Ishikawa (cell line): ENCODE measurements at regions not wholly inside any gene's neighbourhood (a gene's known extent, or its start where the extent isn't known, plus 50 kb on each side); places are given as distances from the start of the nearest gene placed in this dataset.

Source experiments
- CEBPB ChIP-seq: IDR thresholded peaks from 2 replicates; pipeline ENCODE4 v1.6.1; 2012
- CREB1 ChIP-seq: IDR thresholded peaks from 2 replicates; pipeline ENCODE4 v1.6.1; 2012; ENCODE audit warnings: low read depth
- EGR1 ChIP-seq: IDR thresholded peaks from 2 replicates; pipeline ENCODE4 v1.6.1; 2012
- EP300 ChIP-seq: IDR thresholded peaks from 2 replicates; pipeline ENCODE4 v1.6.1; 2012; ENCODE audit warnings: borderline replicate concordance
- FOXM1 ChIP-seq: IDR thresholded peaks from 2 replicates; pipeline ENCODE4 v1.6.1; 2012; ENCODE audit warnings: low read depth, borderline replicate concordance
- NFIC ChIP-seq: IDR thresholded peaks from 2 replicates; pipeline ENCODE4 v1.6.1; 2012
- RAD21 ChIP-seq: IDR thresholded peaks from 2 replicates; pipeline ENCODE4 v1.6.1; 2012; ENCODE audit warnings: low read depth
- TAF1 ChIP-seq: IDR thresholded peaks from 2 replicates; pipeline ENCODE4 v1.6.1; 2012; ENCODE audit warnings: low read depth, mild to moderate bottlenecking
- TCF12 ChIP-seq: IDR thresholded peaks from 2 replicates; pipeline ENCODE4 v1.6.1; 2012; ENCODE audit warnings: low read depth
- TEAD4 ChIP-seq: IDR thresholded peaks from 2 replicates; pipeline ENCODE4 v1.6.1; 2012
- YY1 ChIP-seq: IDR thresholded peaks from 2 replicates; pipeline ENCODE4 v1.6.1; 2012; ENCODE audit warnings: low read depth
- ZBTB7A ChIP-seq: IDR thresholded peaks from 2 replicates; pipeline ENCODE4 v1.6.1; 2012; ENCODE audit warnings: low read depth
- TF ChIP-seq, protein P1 (sequence below): IDR thresholded peaks from 2 replicates; pipeline ENCODE4 v1.6.1; 2012; ENCODE audit warnings: low read depth, mild to moderate bottlenecking
- TF ChIP-seq, protein P2 (sequence below): IDR thresholded peaks from 2 replicates; pipeline ENCODE4 v1.6.1; 2012
- TF ChIP-seq, protein P3 (sequence below): IDR thresholded peaks from 2 replicates; pipeline ENCODE4 v1.6.1; 2012

DNA sequence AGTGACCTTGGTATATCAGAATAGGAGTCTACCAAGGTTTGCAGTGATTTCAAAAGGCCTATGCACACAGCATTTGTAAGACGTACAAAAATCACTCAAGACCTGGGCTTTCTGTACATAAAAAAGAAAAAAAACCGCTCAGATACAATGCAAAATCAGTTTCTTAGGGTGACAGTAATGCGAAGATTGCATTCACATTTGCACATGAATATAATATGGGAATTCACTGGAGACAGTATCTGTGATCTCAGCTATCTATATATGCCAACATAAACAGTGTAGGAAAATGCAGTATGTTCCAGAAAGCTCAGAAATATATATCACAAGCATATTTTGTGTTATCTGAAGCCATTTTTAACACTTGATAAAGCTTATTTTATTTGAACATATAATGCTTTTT, 176.4 kb upstream of the MYOCD start:
- TF ChIP-seq ZBTB7A (no peak), NFIC (no peak), YY1 (no peak), RAD21 (no peak), TAF1 (no peak), TEAD4 (no peak), CREB1 (no peak), EGR1 (no peak), TCF12 (no peak), CEBPB (no peak), FOXM1 (no peak), EP300 (no peak)
- TF ChIP-seq, protein P1, sequence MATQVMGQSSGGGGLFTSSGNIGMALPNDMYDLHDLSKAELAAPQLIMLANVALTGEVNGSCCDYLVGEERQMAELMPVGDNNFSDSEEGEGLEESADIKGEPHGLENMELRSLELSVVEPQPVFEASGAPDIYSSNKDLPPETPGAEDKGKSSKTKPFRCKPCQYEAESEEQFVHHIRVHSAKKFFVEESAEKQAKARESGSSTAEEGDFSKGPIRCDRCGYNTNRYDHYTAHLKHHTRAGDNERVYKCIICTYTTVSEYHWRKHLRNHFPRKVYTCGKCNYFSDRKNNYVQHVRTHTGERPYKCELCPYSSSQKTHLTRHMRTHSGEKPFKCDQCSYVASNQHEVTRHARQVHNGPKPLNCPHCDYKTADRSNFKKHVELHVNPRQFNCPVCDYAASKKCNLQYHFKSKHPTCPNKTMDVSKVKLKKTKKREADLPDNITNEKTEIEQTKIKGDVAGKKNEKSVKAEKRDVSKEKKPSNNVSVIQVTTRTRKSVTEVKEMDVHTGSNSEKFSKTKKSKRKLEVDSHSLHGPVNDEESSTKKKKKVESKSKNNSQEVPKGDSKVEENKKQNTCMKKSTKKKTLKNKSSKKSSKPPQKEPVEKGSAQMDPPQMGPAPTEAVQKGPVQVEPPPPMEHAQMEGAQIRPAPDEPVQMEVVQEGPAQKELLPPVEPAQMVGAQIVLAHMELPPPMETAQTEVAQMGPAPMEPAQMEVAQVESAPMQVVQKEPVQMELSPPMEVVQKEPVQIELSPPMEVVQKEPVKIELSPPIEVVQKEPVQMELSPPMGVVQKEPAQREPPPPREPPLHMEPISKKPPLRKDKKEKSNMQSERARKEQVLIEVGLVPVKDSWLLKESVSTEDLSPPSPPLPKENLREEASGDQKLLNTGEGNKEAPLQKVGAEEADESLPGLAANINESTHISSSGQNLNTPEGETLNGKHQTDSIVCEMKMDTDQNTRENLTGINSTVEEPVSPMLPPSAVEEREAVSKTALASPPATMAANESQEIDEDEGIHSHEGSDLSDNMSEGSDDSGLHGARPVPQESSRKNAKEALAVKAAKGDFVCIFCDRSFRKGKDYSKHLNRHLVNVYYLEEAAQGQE = no peak
- TF ChIP-seq, protein P2, sequence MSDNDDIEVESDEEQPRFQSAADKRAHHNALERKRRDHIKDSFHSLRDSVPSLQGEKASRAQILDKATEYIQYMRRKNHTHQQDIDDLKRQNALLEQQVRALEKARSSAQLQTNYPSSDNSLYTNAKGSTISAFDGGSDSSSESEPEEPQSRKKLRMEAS = no peak
- TF ChIP-seq, protein P3, sequence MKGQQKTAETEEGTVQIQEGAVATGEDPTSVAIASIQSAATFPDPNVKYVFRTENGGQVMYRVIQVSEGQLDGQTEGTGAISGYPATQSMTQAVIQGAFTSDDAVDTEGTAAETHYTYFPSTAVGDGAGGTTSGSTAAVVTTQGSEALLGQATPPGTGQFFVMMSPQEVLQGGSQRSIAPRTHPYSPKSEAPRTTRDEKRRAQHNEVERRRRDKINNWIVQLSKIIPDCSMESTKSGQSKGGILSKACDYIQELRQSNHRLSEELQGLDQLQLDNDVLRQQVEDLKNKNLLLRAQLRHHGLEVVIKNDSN = no peak

DNA sequence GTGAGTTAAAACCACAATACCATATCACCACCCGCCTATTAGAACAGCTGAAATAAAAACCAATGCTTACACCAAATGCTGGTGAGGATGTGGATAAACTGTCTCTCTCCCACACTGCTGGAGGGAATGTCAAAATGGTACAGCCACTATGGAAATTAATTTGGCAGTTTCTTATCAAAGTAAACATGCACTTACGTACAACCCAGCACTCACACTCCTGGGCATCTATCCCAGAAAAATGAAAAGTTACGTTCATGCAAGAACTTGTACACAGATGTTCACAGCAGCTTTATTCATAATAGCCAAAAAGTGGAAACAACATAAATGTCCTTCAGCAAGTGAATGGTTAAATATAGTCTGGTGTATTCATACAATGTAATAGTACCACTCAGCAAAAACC, 173.2 kb upstream of the MYOCD start:
- TF ChIP-seq, protein P3 = no peak
- TF ChIP-seq CEBPB (no peak), NFIC (no peak), CREB1 (no peak), FOXM1 (no peak), TCF12 (no peak), TEAD4 (no peak), EGR1 (no peak), ZBTB7A (no peak), EP300 (no peak), RAD21 (no peak)

GRCh38 chr17:12505866-12506265, 159.8 kb upstream of the MYOCD start:
- TF ChIP-seq ZBTB7A (no peak), TAF1 (no peak), CEBPB (no peak), TCF12 (no peak), NFIC (no peak), TEAD4 (no peak), RAD21 (no peak), YY1 (no peak), CREB1 (no peak), EGR1 (no peak), FOXM1 (no peak), EP300 (no peak)
- TF ChIP-seq, protein P1 = no peak
- TF ChIP-seq, protein P3 = no peak
- TF ChIP-seq, protein P2 = no peak

- TF ChIP-seq CEBPB (no peak), RAD21 (no peak), TAF1 (no peak), TEAD4 (no peak), YY1 (no peak), TCF12 (no peak)
- TF ChIP-seq, protein P3 = no peak
These were observed 158.6 kb upstream of the MYOCD start for GRCh38 chr17:12507026-12507595.

DNA sequence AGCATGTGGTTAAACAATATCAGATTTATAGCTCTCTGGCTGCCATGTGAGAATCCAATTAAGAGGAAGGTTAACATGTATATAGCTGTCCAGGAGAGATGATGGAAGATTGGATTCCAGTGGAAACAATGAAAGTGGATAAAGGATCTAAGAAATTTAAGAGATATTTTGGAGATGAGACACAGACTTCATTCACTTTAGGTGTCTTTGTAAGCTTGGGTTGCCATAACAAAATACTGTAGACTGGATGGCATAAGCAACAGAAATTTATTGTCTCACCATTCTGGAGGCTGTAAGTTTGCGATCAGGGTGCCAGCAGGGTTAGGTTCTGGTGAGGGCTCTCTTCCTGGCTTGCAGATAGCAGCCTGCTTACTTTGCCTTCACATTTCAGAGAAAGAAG, 155.9 kb upstream of the MYOCD start:
- TF ChIP-seq RAD21 = no peak
- TF ChIP-seq TEAD4 = no peak
- no peak for TF ChIP-seq CEBPB
- TF ChIP-seq, protein P3 = no peak
- TF ChIP-seq, protein P1 = no peak
- TF ChIP-seq, protein P2 = no peak
- TF ChIP-seq EGR1 = no peak
